ENCODE measurements at regions not wholly inside any gene's neighbourhood (a gene's known extent, or its start where the extent isn't known, plus 50 kb on each side); places are given as distances from the start of the nearest gene placed in this dataset.

GRCh38 chr22:27615408-27615807 is 186.1 kb downstream of the MN1 start:
- TF ChIP-seq CTCF (IDR thresholded peaks at IDR 0.05; ENCODE audit: insufficient read depth, low read length, poor library complexity, severe bottlenecking): no peak
- no peaks in the 10 kb centered on the region for H3K36me3 ChIP-seq (ENCODE audit: control insufficient read depth, insufficient read depth, low read length)
- no peak for DNase-seq (ENCODE audit: low read depth)
- H3K4me3 ChIP-seq (ENCODE audit: low read depth, low read length): no peak overlapping the region
- peaks cover 58% of the 10 kb centered on the region for H3K27me3 ChIP-seq (ENCODE audit: control insufficient read depth, insufficient read depth, low read length)

- no peak for TF ChIP-seq CTCF (IDR thresholded peaks at IDR 0.05; ENCODE audit: insufficient read depth, low read length, poor library complexity, severe bottlenecking)
- H3K36me3 ChIP-seq (ENCODE audit: control insufficient read depth, insufficient read depth, low read length): no peaks in the 10 kb centered on the region
- H3K27me3 ChIP-seq (ENCODE audit: control insufficient read depth, insufficient read depth, low read length): peaks cover 62% of the 10 kb centered on the region
- DNase-seq (ENCODE audit: low read depth): no peak
- no peak overlapping the region for H3K4me3 ChIP-seq (ENCODE audit: low read depth, low read length)
These were observed 185.5 kb downstream of the MN1 start for GRCh38 chr22:27616033-27616432.

GRCh38 chr22:27617214-27617881 is 184.2 kb downstream of the MN1 start:
- TF ChIP-seq CTCF (IDR thresholded peaks at IDR 0.05; ENCODE audit: insufficient read depth, low read length, poor library complexity, severe bottlenecking): peak; percentile 14
- Histone ChIP-seq H3K36me3 (ENCODE audit: control insufficient read depth, insufficient read depth, low read length) (no peaks in the 10 kb centered on the region), H3K27me3 (ENCODE audit: control insufficient read depth, insufficient read depth, low read length) (peaks cover 51% of the 10 kb centered on the region), H3K4me3 (ENCODE audit: low read depth, low read length) (no peak overlapping the region)
- no peak for DNase-seq (ENCODE audit: low read depth)

GRCh38 chr22:27620367-27621154 is 181.0 kb downstream of the MN1 start:
- H3K27me3 ChIP-seq (ENCODE audit: control insufficient read depth, insufficient read depth, low read length): peaks cover 20% of the 10 kb centered on the region
- no peaks in the 10 kb centered on the region for H3K36me3 ChIP-seq (ENCODE audit: control insufficient read depth, insufficient read depth, low read length)
- DNase-seq (ENCODE audit: low read depth): no peak
- no peak overlapping the region for H3K4me3 ChIP-seq (ENCODE audit: low read depth, low read length)
- TF ChIP-seq CTCF (IDR thresholded peaks at IDR 0.05; ENCODE audit: insufficient read depth, low read length, poor library complexity, severe bottlenecking): no peak

GRCh38 chr22:27621486-27622070 is 180.0 kb downstream of the MN1 start:
- H3K4me3 ChIP-seq (ENCODE audit: low read depth, low read length): no peak overlapping the region

More at GRCh38 chr22:27621486-27622070, 180.0 kb downstream of the MN1 start:
- H3K27me3 ChIP-seq (ENCODE audit: control insufficient read depth, insufficient read depth, low read length): peaks cover 13% of the 10 kb centered on the region
- no peak for DNase-seq (ENCODE audit: low read depth)
- no peak for TF ChIP-seq CTCF (IDR thresholded peaks at IDR 0.05; ENCODE audit: insufficient read depth, low read length, poor library complexity, severe bottlenecking)
- no peaks in the 10 kb centered on the region for H3K36me3 ChIP-seq (ENCODE audit: control insufficient read depth, insufficient read depth, low read length)

Data from kidney epithelial cell (primary cell).